Activated T-helper 1 cell treated with Interleukin-2 at 50 U/mL for 16 hours (primary cell): ENCODE measurements at regions not wholly inside any gene's neighbourhood (a gene's known extent, or its start where the extent isn't known, plus 50 kb on each side); places are given as distances from the start of the nearest gene placed in this dataset.

Source experiments
- DNase-seq: peaks from one replicate; pipeline ENCODE4 v3.0.0-alpha.2; 2020; ENCODE audit warnings: low read depth

DNA sequence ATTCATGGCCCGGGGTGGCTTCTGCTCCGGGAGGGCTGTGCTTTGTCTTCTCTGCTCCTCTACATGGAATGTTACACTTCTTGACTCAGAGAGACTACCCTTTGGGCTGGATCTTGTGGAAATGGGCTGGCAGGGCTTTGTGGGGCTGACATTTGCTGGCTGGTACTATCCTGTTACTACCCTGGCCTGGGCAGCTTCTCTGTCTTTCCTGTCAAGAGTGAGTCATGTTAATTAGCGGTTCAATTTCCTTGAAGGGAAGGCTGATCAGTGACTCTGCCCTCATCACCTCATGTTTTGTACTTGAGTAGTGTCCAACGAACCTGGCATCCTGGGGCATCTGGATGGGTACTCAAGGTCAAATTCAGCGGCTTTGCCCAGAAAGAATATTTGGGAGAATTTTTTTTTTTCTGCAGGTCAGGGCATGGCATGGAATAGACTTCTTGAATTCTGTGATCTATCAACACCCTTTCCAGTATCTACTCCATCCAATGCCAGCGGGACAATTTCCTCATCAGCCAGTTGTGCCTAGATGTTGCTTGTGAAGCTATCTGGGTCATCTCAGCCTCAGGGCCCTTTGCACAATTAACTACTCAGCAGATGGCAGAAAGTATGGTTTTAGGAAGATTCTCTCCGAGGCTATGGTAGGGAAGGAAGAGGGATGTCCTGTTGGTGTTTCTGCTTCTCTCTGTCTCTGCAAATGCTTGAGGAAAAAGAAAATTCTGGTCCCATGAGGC lies 140.5 kb upstream of the PLET1 start:
- DNase-seq: no peak

DNA sequence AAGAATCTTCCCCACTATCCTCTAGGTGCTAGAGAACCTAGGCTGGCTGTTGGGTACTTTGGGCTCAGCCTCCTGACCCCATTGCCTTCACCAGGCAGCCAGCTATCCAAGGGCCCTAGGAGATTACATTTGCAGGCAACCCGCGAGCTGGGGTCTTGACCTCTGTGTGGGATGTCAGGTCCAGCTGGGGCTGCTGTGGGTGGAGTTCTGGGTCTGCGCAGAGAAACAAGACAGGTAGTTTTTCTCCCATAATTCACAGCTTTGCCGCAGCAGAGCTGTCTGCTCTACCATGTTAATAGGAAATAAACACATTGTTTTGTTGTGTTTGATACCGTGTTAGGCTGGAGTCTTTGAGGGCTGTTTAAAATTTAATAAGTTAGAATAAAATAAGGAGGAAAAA lies 142.8 kb upstream of the PLET1 start:
- no peak for DNase-seq

DNA sequence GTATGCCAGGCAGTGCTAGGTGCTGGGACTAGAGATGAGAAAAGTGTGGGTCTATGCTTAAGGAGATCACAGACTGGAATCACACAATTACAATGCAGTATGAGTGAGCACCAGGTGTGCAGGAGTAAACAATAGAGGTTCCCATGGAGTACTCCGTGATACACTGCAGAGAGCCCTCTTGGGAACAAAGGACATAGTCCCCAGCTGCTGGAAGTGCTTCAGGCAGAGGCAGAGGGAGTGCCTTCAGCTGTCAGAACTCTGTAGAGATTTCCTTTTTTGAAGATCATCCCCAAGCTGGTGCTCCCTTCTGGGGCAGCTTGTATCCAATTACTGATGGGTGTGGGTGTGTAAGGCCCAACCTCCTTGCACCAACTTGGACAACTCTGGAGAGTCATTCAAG lies 143.5 kb upstream of the PLET1 start:
- no peak for DNase-seq

DNA sequence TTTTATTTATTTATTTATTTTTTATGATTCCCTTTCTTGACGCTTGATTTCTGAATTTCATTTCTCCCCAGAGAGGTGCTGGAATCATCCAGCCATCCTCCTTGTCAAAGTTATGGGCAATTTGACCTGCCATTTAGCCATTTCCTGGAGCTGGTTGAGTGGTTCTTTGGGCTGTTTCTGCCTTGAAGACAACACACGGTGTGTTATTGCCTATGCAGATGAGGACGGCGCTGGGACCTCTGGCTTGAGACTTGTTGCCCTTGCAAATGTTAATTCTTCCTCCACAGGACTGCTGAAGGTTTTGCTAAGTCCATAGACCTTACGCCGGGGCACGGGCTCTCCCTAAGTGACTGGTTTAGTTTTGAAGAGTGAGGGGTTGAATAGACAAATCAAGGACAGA lies 147.9 kb upstream of the PLET1 start:
- no peak for DNase-seq

DNA sequence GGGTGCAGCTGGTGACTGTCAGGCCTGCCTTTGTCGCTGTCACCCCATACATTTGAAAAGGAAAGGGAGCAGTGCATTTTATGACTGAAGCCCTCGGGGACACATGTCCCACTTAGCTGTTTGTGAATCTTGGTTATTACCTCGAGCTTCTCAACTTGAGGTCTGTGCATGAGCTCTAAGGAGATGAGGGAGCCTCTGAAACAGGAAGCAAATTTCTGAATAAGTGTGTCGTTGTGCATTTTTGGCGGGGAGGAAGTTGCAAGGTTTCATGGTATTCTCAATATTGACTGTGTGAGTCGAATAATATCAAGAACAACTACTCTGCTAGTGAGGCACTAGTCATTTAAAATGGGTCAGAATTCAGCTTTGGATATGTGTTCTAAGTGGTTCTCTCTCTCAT lies 149.7 kb upstream of the PLET1 start:
- DNase-seq: no peak

DNA sequence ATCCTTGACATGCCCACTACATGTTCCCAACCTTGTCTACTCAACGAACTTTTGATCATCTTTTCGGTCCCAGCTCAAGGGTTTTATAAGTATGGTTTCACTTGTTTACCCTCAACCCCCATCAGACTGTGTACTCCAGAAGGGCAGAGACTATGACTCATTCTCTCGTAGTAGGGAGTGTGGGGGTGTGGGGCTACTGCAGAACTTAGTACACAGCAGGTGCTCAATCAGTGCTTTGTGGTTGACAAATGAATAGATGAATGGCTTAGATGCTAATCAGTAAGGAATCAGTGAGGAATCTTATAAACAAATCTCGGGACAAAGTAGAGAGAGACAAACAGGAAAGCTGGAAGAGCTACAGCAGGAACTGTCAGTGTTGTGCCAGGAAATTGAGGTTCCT lies 151.7 kb upstream of the PLET1 start:
- no peak for DNase-seq

DNA sequence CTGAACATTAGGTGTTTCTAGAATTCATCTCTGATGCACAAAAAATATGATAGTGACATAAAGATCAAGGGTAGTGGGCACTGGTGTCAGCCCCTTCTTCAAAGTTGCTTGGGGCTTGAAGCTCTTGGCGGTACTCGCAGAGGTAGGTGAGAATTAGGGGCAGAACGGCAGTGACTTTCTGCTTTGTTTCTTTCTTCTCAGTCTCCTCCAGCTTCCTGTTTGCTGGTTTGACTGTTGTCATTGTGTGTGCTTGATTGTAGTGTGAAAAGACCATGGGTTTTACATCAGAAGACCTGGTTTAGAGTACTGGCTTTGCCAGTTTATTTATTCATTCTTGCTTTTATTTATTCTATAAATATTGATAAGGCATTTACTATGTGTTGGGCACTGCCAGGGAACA lies 156.7 kb upstream of the PLET1 start:
- no peak for DNase-seq

DNA sequence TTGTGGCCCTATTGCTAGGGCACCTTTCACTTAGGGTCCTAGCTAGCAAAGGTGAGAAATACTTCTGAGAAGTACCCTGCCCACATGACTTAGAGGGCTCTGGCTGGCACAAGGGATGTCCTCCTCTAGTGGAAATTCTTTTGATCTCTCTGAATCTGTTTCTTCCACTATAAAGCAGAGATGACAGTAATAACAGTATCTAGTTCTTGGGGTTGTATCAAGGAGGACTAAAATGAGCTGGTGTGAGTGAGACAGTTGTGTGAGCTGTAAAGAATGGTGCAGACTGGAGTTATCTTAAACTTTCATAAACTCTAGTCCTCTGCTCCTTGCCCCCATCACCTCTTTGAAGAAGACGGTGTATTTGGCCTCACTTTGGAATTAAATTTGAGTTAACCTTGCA lies 157.8 kb upstream of the PLET1 start:
- DNase-seq: no peak

DNA sequence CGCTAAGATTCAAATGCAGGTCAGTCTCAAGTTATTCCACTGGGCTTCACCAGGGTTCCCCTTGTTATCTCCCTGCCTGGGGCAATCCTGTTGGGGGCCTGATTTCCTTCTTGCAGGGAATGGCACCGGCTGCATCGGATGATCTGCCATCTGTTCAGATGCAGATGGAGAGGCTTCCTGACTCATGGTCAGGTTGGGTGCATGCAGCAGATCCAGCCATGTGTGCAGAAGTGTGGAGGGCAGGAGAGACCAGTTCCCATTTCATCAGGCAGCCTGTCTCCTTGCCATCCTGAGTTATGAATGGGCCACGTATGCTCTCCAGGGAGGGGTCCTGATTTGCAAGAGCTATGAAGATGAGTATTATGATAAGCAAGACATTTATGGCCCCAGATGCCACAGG lies 161.2 kb upstream of the PLET1 start:
- DNase-seq: no peak

DNA sequence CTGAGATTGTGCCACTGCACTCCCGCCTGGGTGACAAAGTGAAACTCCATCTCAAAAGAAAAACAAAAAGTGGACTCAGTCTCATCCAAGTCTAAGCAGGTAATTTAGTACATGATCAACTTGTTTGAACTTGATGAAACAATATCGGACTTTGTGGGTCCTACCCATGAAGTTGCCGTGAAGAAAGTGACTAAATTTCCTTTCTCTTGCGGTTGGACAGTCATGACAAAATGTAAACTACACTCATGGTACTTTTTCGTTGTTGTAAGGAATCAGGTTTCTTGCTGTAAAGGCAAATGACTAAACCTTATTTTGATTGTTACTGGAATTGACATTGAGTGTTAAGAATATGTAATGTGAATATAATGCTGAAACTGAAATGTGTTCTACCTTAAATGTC lies 164.5 kb upstream of the PLET1 start:
- no peak for DNase-seq

DNA sequence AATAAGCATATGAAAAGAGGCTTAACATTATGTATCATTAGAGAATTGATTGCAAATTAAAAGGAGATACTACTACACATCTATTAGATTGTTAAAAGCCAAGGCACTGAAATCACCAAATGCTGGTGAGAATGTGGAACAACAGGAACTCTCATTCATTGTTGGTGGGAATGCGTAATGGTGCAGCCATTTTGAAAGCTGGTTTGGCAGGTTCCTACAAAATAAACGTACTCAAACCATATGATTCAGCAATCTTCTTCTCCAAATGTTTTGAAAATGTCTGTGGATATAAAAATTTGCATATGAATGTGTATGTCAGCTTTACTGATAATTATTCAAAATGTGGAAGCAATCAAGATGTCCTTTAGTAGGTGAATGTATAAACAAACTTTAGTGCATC lies 176.4 kb upstream of the PLET1 start:
- no peak for DNase-seq

DNA sequence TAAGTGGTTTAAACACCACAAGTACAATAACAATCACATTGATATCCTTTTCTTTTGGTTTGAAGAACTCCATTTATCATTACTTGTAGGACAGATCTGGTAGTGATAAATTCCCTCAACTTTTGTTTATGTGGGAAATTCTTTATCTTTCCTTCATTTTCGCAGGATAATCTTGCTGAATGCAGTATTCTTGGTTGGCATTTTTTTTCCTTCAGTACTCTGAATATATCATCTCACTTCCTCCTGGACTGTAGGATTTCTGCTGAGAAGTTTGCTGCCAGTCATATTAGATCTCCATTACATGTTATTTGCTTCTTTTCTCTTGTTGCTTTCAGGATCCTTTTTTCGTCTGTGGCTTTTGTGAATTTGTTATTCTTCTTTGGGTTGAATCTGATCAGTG lies 179.0 kb upstream of the PLET1 start:
- no peak for DNase-seq

DNA sequence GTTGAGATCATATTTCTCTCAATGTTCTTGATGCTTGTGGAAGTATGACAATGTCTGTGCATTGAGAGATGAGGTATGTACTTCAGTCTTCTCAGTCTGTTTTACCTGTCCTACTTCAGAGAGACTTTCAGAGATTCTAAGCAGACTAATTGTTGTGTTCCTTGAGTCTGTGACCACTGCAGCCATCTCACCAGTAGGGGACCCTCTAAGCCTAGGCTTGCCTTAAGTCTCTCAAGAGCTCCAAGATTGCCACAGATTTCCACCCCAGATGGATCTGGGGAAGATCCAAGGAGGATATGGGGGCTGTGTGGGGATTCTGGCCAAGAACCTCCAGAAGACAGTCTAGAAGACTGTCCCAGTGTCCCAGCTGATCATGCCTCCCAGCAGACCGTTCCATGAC lies 179.9 kb upstream of the PLET1 start:
- DNase-seq: no peak

DNA sequence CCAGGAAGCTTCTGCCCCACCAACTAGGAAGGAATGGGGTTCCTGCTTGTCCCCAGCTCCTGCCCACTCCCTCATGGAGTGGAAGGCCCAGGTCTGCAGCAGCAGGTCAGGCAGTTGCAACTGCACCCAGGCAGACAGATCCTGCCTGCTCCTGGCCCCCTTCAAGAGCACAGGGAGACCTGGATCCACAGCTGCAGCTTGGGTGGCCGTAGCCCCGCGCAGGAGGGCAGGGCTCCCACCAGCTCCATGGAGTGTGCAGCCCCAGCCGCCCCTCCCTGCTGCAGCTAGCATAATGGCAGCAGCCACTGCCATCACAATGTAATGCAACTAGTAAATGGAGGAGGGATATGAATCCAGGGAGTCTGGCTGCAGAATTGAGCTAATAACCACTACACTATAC lies 187.5 kb upstream of the PLET1 start:
- DNase-seq: no peak

DNA sequence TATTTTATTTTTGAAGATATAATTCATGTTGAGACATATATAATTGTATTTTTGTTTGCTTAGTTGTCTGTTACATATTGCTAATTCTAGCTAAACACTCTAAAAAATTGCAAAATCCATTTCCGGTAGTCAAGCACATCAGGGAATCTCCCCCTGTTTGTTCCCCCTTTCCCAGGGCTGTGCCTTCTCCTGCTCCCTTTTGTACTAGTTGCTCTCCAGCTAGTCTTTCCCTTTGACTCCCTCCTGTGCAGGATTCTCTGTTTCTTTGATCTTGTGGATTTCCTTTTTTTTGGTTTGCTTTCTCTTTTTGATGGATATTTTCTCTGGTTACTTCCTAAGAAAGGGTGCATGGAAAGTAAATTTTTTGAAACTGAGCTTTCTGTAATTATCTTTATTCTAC lies 188.1 kb upstream of the PLET1 start:
- DNase-seq: no peak

DNA sequence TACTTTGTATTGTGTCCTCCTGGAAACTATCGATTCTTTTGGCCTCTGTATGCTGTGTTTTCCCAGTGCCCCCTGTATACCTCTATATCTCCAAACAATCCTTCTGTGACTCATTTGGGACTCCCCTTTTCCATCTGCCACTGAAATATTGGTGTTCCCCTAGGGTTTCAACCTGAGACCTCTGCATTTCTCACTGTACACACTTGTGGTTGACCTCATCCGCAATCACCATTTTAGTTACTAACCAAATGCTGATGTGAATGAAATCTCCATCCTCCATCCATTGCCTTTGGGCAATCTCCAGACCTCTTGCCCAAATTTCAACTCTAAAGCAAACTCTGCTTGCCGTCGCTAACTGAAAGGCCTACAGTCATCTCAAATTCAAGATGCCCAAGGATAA lies 190.6 kb upstream of the PLET1 start:
- no peak for DNase-seq

DNA sequence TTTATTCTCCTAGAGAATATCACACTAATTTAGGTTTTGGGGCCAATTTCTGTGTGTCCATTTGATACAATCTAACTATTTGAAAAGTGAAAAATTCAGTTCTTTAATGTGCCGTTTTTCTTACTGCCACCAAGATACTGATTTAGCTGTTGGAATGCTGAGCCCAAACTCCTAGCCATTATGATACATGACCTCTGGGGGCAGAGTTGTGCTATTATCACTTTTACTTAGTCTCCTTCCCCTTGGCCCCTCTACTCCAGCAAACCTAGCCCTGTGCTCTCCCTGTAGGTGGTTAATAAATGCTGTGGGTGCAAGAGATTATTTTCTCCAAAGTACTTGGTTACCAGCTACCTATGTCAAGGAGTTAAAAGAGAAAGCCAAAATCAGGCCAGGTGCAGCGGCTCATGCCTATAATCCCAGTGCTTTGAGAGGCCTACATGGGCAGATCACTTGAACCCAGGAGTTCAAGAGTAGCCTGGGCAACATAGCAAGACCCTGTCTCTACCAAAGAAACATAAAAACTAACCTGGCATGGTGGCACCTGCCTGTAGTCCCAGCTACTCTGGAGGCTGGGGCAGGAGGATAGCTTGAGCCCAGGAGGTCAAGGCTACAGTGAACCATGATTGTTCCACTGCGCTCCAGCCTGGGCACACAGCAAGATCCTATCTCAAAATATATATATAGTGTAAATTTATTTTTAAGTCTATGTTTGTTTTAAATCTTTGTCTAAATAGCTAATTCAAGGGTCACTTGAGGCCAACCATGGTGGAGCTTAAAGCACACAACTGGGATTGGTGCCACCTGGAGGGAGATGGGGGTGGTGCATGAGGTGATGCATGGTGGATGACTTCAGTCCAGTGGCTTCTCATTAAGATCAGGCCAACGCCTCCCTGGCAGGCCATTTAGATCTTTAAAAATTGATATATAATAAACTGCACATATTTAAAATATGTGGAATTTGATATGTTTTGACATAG lies 193.2 kb upstream of the PLET1 start:
- no peak for DNase-seq

DNA sequence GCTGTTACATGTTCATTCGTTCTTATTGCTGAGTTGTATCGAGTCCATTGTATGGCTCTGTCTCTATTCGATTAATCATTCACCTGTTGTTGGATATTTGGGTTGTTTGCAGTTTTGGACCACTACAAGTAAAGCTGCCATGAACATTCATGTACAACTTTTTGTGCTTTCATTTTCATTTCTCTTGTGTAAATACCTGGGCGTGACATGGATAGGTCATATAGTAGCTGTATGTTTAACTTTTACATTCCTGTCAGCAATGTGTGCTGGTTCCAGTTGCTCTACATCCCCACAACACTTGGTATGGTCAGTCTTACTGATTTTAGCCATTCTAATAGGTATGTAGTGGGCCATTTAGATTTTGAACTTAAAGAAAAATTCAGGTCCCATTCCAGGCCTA lies 194.2 kb upstream of the PLET1 start:
- DNase-seq: no peak

DNA sequence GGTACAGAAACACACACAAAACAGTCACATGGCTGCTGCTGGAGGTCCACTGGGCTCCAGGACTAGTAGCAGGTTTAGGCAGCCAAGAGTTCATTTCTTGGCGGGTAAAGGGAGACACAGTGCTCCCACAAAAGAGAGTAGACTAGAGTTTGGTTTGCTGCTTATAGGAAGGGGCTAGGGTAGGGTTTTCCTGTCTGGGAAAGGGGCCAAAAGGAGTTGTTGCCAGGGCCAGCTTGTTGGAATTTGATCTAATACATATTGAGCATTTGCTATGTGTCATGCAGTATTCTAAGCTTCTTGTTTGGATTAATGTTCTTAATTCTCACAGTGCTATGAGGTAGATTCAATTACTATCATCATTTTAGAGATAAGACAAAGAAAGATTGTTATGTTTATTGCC lies 195.1 kb upstream of the PLET1 start:
- DNase-seq: no peak

DNA sequence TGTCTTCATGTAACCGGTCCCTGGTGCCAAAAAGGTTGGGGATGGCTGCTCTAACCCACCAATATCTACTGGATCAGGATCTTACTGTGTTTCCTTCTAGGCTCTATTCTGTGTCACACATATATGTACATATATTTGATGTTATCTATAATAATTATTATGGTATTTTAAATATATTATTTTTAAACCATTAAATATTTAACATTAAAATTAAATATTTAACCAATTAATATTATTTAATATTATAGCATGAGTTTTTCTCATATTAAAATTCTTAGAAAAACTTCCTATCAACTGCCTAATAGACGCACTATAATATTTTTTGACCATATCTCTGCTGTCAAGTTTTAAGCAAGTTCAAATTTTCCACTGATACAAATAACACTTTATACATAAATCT lies 196.9 kb upstream of the PLET1 start:
- DNase-seq: no peak

DNA sequence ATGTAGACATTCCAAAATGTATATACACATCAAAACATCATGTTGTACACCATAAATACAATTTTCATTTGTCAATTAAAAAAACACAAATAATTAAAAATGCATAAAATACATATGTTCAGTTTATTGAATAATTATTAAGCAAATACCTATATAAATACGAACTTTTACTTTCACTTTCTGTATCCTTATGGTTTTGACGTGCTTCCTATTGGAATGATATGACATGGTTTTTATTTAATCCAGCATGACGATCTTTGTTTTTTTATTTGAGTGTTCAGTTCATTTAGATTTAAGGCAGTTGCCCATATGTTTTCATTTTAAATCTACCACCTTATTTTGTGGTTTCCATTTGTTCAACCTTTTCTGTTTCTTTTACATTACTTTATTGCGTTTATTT lies 198.3 kb upstream of the PLET1 start:
- no peak for DNase-seq

DNA sequence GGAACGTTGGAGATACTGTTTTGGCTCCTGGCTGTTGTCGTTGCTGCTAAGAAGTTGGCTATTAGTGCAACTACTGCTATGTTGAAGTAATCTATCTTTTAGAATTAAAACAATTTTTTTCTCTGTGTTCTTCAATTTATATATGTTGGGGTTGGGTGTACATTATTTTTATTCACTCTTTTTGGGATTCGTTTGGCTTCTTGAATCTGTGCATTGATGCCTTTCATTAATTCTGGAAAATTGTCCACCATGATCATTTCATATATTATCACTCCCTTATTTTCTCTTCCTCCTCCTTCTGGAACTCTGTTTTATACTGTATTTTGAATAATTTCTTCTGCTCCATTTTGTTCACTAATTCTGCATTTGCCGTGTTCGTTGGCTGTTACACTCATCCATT lies 199.5 kb upstream of the PLET1 start:
- DNase-seq: no peak

DNA sequence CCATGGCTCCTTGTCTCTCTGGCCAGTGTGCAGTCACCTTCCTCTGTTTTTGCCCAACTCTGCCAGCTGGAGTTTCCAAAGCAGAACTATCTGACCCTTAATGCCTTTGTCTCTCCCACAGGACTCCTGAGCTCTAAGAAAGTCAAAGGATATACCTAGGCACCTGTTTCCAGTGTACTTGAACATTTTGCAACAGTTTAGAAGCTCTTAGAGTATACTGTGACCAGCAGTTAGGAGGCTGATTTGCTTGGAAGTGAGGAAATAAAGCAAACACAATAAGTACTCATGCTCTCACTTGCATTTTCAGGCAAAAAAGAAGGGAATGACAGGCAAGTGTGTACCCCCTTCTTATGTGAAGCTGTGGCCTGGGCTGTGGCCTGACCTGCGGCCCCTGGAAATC lies 204.3 kb upstream of the PLET1 start:
- DNase-seq: no peak
